ENCODE measurements at regions not wholly inside any gene's neighbourhood (a gene's known extent, or its start where the extent isn't known, plus 50 kb on each side); places are given as distances from the start of the nearest gene placed in this dataset.
"Not testable (repeated sequence)": the region's sequence is repeated elsewhere in the genome, so short reads cannot be mapped to it uniquely, and the experiment has no call there.

GRCh38 chr10:31124852-31125251, 93.2 kb upstream of the ZNF438 start:
- no peak for DNase-seq

- DNase-seq, result no peak
Observed at GRCh38 chr10:31125789-31126188, 94.1 kb upstream of the ZNF438 start.

GRCh38 chr10:31126593-31126992, 94.9 kb upstream of the ZNF438 start:
- DNase-seq, result no peak

GRCh38 chr10:31128536-31128935, 96.9 kb upstream of the ZNF438 start:
- no peak for DNase-seq

GRCh38 chr10:31129271-31129670, 97.6 kb upstream of the ZNF438 start:
- DNase-seq, result no peak

- DNase-seq, result no peak
Observed at GRCh38 chr10:31129880-31130405, 98.3 kb upstream of the ZNF438 start.

- no peak for DNase-seq
Observed at GRCh38 chr10:31130406-31130805, 98.7 kb upstream of the ZNF438 start.

- DNase-seq, result no peak
Observed at GRCh38 chr10:31131251-31131650, 99.6 kb upstream of the ZNF438 start.

GRCh38 chr10:31132681-31133244, 101.1 kb upstream of the ZNF438 start:
- DNase-seq, result no peak

GRCh38 chr10:31133251-31133791, 101.7 kb upstream of the ZNF438 start:
- DNase-seq, result no peak

GRCh38 chr10:31133792-31134310, 102.2 kb upstream of the ZNF438 start:
- DNase-seq, result peak; percentile 70

- peak; percentile 50 for DNase-seq
Observed at GRCh38 chr10:31134311-31134952, 102.8 kb upstream of the ZNF438 start.

GRCh38 chr10:31135171-31135570, 103.5 kb upstream of the ZNF438 start:
- no peak for DNase-seq

- not testable (repeated sequence) for DNase-seq
Observed at GRCh38 chr10:31135791-31136190, 104.1 kb upstream of the ZNF438 start.

- no peak for DNase-seq
Observed at GRCh38 chr10:31136386-31136785, 104.7 kb upstream of the ZNF438 start.

- DNase-seq, result no peak
Observed at GRCh38 chr10:31136930-31137885, 105.5 kb upstream of the ZNF438 start.

GRCh38 chr10:31138026-31138553, 106.4 kb upstream of the ZNF438 start:
- no peak for DNase-seq

- DNase-seq, result no peak
Observed at GRCh38 chr10:31139497-31139896, 107.8 kb upstream of the ZNF438 start.

GRCh38 chr10:31140716-31141115, 109.1 kb upstream of the ZNF438 start:
- DNase-seq, result no peak

GRCh38 chr10:31142026-31142425, 110.4 kb upstream of the ZNF438 start:
- no peak for DNase-seq

- DNase-seq, result no peak
Observed at GRCh38 chr10:31143331-31143935, 111.8 kb upstream of the ZNF438 start.

- no peak for DNase-seq
Observed at GRCh38 chr10:31145986-31146385, 114.3 kb upstream of the ZNF438 start.

All from COR-L47 (cell line).